ENCODE measurements at regions not wholly inside any gene's neighbourhood (a gene's known extent, or its start where the extent isn't known, plus 50 kb on each side); places are given as distances from the start of the nearest gene placed in this dataset.

GRCh38 chr5:129174480-129174879, 79.9 kb downstream of the ISOC1 start:
- no peak for TF ChIP-seq CTCF (IDR thresholded peaks at IDR 0.05; ENCODE audit: insufficient read depth, low read depth, low read length)
- no peak for TF ChIP-seq EZH2 (IDR thresholded peaks at IDR 0.05; ENCODE audit: insufficient read depth, low read length)
- H3K4me3 Mint-ChIP-seq (ENCODE audit: unreplicated experiment), result no peak overlapping the region
- H3K36me3 ChIP-seq (ENCODE audit: insufficient read depth, low read length), result no peaks in the 10 kb centered on the region

GRCh38 chr5:129177451-129177850, 82.9 kb downstream of the ISOC1 start:
- Histone ChIP-seq H3K4me2 (ENCODE audit: low read length) (no peak overlapping the region), H3K36me3 (ENCODE audit: insufficient read depth, low read length) (no peaks in the 10 kb centered on the region), H3K9ac (ENCODE audit: low read length) (no peak overlapping the region), H2AFZ (ENCODE audit: low read depth, low read length) (no peak overlapping the region), H3K4me1 (ENCODE audit: insufficient read depth, low read length) (no peaks in the 10 kb centered on the region), H3K9me3 (ENCODE audit: insufficient read depth, low read depth, low read length) (no peaks in the 10 kb centered on the region), H4K20me1 (ENCODE audit: insufficient read depth, low read length) (no peaks in the 10 kb centered on the region), H3K27ac (ENCODE audit: low read depth, low read length) (no peak overlapping the region), H3K4me3 (ENCODE audit: insufficient read depth, low read depth, low read length) (no peak overlapping the region), H3K27me3 (ENCODE audit: insufficient read depth, low read length) (no peaks in the 10 kb centered on the region), H3K79me2 (ENCODE audit: insufficient read depth, low read length) (no peaks in the 10 kb centered on the region)
- no peaks in the 10 kb centered on the region for H3K27me3 Mint-ChIP-seq (ENCODE audit: low read depth, unreplicated experiment)
- H3K36me3 Mint-ChIP-seq (ENCODE audit: low read depth, unreplicated experiment), result no peaks in the 10 kb centered on the region
- TF ChIP-seq EZH2 (IDR thresholded peaks at IDR 0.05; ENCODE audit: insufficient read depth, low read length), result no peak
- TF ChIP-seq CTCF (IDR thresholded peaks at IDR 0.05; ENCODE audit: insufficient read depth, low read depth, low read length), result no peak
- peaks cover 1% of the 10 kb centered on the region for H3K9me3 Mint-ChIP-seq (ENCODE audit: unreplicated experiment)
- no peak overlapping the region for H3K27ac Mint-ChIP-seq (ENCODE audit: unreplicated experiment)
- no peaks in the 10 kb centered on the region for H3K4me1 Mint-ChIP-seq (ENCODE audit: low read depth, unreplicated experiment)
- DNase-seq (ENCODE audit: low read depth) (no peak), FAIRE-seq (no peak)
- no peak overlapping the region for H3K4me3 Mint-ChIP-seq (ENCODE audit: unreplicated experiment)

More at GRCh38 chr5:129174480-129174879, 79.9 kb downstream of the ISOC1 start:
- Mint-ChIP-seq H3K9me3 (ENCODE audit: unreplicated experiment) (no peaks in the 10 kb centered on the region), H3K27me3 (ENCODE audit: low read depth, unreplicated experiment) (no peaks in the 10 kb centered on the region), H3K4me1 (ENCODE audit: low read depth, unreplicated experiment) (no peaks in the 10 kb centered on the region), H3K36me3 (ENCODE audit: low read depth, unreplicated experiment) (no peaks in the 10 kb centered on the region), H3K27ac (ENCODE audit: unreplicated experiment) (no peak overlapping the region)
- DNase-seq (ENCODE audit: low read depth) (no peak), FAIRE-seq (no peak)
- Histone ChIP-seq H3K9me3 (ENCODE audit: insufficient read depth, low read depth, low read length) (no peaks in the 10 kb centered on the region), H3K27ac (ENCODE audit: low read depth, low read length) (no peak overlapping the region), H3K4me3 (ENCODE audit: insufficient read depth, low read depth, low read length) (no peak overlapping the region), H3K27me3 (ENCODE audit: insufficient read depth, low read length) (no peaks in the 10 kb centered on the region), H3K79me2 (ENCODE audit: insufficient read depth, low read length) (no peaks in the 10 kb centered on the region), H3K4me2 (ENCODE audit: low read length) (no peak overlapping the region), H3K4me1 (ENCODE audit: insufficient read depth, low read length) (no peaks in the 10 kb centered on the region), H4K20me1 (ENCODE audit: insufficient read depth, low read length) (no peaks in the 10 kb centered on the region), H2AFZ (ENCODE audit: low read depth, low read length) (no peak overlapping the region), H3K9ac (ENCODE audit: low read length) (no peak overlapping the region)

GRCh38 chr5:129199308-129199707, 104.8 kb downstream of the ISOC1 start:
- H3K27me3 ChIP-seq (ENCODE audit: insufficient read depth, low read length), result no peaks in the 10 kb centered on the region
- no peaks in the 10 kb centered on the region for H3K9me3 ChIP-seq (ENCODE audit: insufficient read depth, low read depth, low read length)
- no peak for TF ChIP-seq CTCF (IDR thresholded peaks at IDR 0.05; ENCODE audit: insufficient read depth, low read depth, low read length)
- TF ChIP-seq EZH2 (IDR thresholded peaks at IDR 0.05; ENCODE audit: insufficient read depth, low read length), result no peak
- Mint-ChIP-seq H3K27me3 (ENCODE audit: low read depth, unreplicated experiment) (no peaks in the 10 kb centered on the region), H3K27ac (ENCODE audit: unreplicated experiment) (no peak overlapping the region), H3K9me3 (ENCODE audit: unreplicated experiment) (peaks cover 2% of the 10 kb centered on the region), H3K4me3 (ENCODE audit: unreplicated experiment) (no peak overlapping the region), H3K4me1 (ENCODE audit: low read depth, unreplicated experiment) (no peaks in the 10 kb centered on the region), H3K36me3 (ENCODE audit: low read depth, unreplicated experiment) (no peaks in the 10 kb centered on the region)
- no peaks in the 10 kb centered on the region for H3K4me1 ChIP-seq (ENCODE audit: insufficient read depth, low read length)
- no peaks in the 10 kb centered on the region for H3K79me2 ChIP-seq (ENCODE audit: insufficient read depth, low read length)
- H3K36me3 ChIP-seq (ENCODE audit: insufficient read depth, low read length), result no peaks in the 10 kb centered on the region
- no peaks in the 10 kb centered on the region for H4K20me1 ChIP-seq (ENCODE audit: insufficient read depth, low read length)
- DNase-seq (ENCODE audit: low read depth), result no peak
- no peak overlapping the region for H3K27ac ChIP-seq (ENCODE audit: low read depth, low read length)
- no peak overlapping the region for H3K4me2 ChIP-seq (ENCODE audit: low read length)
- H3K9ac ChIP-seq (ENCODE audit: low read length), result no peak overlapping the region
- no peak overlapping the region for H3K4me3 ChIP-seq (ENCODE audit: insufficient read depth, low read depth, low read length)
- H2AFZ ChIP-seq (ENCODE audit: low read depth, low read length), result no peak overlapping the region
- FAIRE-seq, result no peak

Data from astrocyte (in vitro differentiated cells and primary cell).